AG08395 (cell line): ENCODE measurements at regions not wholly inside any gene's neighbourhood (a gene's known extent, or its start where the extent isn't known, plus 50 kb on each side); places are given as distances from the start of the nearest gene placed in this dataset.
"Not testable (repeated sequence)": the region's sequence is repeated elsewhere in the genome, so short reads cannot be mapped to it uniquely, and the experiment has no call there.

Source experiments
- DNase-seq: peaks from one replicate; pipeline ENCODE4 v3.0.0; 2012; ENCODE audit warnings: mixed read lengths, low spot score

DNA sequence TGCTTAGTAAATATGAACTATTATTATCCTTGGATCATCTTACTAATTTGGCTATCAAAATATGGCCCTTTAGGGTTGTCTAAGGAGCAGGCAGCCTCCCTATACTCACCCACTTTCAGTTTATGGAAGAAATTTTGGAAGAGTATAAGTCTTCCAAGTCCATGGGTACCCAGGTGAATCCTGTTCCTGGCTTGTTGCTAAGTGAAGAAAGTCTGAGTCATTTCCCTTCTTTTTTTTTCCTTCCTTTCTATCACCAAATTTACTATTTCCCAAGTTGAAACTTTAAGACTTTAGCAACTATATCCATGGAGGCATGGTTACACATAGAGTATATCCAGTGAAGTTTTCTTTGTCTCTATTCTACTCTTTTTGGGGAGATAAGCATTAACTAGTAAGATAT, 184.0 kb upstream of the ACTBL2 start:
- DNase-seq = no peak

DNA sequence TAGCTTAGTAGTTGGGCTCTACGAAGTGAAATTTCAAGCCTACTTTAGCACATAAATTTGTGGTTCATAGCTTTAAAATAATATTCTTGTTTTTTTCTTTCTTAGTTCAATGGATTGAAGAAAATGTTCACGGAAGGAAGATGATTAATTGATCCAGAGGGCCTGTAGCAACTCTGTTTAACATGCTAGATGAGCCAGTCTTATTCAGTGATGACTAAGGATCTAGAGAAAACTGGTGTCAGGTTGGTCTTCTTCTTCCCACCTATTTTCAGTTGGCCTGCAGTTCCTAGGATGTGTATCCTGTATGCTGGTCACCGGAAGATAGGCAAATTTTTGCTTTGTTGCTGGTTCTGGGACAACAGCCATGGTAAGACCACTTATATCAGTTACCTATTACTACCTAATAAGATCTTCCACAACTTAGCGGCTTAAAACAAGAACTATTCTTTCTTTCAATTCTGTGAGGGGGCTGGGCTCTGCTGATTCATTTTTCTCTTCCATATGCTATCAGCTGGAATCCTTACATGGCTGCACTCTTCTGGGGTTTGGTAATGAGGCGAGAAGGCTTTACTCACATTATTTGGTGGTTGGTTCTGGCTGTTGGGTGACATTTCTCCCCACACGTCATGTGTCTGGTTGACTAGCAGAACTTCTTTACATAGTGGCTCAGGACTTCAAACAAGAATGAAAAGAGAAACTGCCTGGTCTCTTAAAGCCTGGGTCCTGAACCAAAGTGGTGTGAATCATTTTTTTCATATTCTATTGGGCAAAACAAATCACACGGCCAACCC, 182.7 kb upstream of the ACTBL2 start:
- no peak for DNase-seq

DNA sequence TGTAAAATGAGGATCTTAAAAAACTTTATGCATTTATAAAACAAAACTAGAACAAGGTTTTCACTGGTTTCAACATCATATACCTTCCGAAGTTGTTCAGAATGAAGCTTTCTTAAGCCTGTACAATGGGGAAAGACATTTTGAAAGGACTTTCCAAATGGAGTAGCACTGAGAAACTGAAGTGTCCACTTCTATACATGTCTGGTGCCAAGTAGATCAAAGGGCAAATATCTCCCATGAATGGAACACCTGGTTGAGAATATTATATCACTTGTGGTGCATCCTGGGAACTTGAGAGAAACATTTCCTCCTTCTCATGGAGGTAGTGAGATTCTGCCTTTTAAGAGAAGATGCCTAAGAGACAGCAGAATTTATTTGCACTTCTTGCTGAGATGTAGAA, 182.1 kb upstream of the ACTBL2 start:
- DNase-seq = no peak

DNA sequence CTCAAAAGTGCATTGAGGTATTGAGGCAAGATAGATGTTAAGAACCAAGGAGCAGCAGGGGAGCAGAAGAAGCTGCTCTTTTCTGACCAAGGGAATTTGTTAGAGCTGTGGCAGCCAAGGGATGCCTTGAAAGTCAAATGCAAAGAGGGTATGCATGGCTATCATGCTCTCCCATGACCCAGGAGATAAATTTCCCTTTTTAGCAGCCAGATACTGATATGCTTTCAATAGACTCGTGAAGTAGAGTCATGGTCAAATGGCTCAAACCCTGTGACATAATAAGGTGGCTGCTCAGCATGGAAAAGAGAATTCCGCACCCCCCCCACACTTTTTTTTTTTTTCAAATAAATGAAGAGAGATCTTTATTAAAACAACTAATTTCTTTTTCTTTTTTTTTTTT, 180.9 kb upstream of the ACTBL2 start:
- no peak for DNase-seq

DNA sequence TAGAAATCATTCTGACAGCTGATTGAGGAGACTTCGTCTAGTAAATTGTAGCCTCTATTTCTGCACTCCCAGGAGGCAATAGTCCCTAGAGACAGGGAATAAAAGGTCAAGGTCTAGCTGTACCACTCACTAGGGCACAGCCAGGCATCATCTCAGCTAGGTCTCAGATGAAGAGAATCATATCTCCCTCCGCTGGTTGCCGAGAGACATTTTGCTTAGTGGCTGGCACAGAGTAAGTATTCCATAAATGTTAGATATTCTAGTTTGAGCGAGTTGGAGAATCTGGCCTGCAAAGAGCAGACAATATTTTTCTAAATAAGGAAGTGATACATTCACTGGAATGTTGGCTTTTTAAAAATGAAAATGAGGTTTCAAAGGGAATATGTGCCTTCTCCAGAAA, 180.4 kb upstream of the ACTBL2 start:
- DNase-seq = no peak

DNA sequence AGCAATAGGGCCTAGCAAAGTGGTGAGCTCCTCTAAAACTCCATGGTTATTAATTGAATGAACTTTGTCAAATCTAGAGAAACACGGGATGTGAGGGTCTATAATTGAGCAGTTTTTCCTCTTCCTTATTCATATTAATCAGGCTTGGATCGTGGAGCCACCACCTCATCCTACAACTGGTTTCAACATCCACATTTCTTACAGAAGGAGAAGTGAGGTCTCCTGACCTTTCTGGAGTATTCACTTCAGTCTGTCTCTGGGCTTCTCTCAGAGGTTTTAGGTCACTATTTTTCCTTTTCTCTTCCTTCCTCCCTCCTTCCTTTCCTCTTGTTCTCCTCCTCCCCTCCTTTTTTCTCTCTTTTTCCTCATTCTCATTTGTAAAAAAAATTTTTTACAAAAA, 177.3 kb upstream of the ACTBL2 start:
- DNase-seq = no peak

DNA sequence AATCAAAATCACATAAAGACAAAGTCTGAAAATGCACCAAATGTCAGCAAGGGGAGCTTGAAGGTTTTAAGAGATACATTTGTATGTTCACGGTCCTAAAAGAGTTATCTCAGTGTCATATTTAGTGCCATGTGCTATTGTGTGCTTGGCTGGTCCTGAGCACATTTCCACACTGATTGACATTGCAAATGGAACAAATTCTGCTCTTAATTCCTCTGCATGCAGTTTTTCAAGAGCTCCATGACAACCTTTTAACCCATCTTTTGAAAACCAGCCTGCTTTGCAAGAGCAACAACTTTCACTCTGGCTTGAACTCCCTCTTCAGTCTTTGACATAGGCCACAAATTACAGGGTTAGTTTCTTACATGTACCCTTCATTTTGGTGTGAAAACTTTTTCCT, 175.4 kb upstream of the ACTBL2 start:
- no peak for DNase-seq

DNA sequence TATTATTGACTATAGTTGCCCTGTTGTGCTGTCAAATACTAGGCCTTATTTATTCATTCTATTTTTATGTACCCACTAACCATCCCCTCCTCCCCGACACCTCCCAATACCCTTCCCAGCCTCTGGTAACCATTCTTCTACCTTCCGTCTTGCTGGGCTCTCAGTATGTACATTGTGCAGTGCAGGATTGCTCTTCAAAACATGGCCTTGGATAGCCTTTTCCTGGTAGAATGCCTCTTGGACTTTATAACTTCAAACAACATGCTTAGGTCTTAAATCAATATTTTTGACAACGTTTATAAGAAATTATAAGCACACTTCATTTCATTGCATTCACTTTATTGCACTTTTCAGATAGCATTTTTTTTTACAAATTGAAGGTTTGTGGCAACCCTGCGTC, 172.6 kb upstream of the ACTBL2 start:
- DNase-seq = no peak

DNA sequence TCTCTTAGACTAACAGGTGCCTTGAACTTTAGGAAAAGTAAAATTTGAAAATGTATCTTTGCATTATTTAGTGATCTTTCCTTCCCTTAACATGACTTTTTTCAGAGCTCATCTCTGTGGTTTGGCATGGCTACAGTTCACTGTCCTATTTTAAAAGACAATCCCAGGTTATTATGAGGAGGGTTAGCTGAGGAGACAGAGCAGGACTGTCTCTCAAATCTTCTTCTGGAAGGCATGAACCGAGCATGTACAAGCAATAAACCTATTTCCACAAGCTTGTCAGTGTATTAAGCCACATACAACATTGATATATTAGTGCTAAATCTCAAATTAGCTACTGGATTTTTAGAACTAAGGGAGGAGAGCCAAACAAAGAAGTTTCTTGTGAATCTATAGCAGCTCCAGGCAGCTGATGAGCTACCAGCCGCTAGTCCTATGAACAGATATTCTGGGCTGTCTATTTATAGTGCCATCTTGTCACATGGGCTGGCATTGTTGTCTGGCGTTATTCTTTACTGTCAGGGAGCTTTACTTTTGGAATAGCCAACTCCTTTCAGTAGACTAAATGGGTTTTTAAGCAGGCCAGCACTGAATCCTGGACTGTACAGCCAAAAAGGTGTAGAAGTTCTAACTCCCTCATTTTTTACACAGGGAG, 171.2 kb upstream of the ACTBL2 start:
- DNase-seq = no peak

DNA sequence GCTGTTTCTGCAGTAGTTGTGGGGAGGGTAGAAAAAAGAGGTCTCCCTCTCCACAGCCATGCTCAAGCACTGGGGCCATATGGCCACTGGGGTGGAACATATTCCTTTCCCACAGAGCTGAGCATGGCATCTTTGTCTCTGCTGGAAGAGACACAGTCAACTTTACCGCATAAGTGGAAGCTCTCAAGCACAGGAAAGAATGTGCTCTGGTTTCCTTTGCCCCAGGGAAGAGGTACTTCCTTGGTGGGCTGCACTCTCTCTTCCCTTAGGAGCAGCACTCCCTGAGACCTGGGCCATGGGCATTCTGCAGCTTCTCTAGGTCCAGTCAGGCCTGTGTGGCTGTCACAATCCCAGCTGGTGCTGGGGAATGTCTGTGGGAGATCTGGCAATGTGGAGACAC, 168.5 kb upstream of the ACTBL2 start:
- no peak for DNase-seq

DNA sequence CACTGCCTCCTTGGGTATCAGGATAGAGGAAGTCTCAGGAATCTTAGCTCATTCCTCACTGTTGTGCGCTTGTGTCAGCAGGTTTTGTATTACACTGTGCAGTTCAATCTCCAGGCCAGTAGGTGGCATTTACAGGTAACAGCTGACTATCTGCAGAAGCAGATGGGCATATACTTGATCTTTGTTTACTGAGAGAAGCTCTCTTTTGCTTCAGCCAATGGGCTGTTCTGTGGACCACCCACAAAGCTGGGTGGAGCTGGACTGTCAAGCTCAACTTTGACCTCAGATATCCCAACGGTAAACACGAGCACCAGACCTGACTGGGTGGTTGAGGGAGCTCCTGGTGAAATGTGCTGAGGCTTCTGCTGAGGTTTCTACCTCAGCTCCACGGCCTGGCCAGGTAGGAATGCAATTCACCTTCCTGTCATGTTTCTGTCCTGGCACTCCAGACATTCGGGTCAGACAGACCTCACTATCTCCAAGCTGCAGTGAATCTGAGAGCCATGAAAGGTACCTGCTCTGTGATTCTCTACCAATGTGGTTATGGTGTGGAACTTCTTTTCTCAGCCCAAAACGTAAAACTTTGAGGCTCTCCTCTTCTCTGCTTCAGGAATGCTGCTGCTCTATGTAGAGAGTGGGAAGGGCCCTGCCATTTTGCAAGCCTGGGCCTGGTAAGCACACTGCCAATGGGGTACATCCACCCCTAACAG, 167.9 kb upstream of the ACTBL2 start:
- DNase-seq = peak; percentile 56

DNA sequence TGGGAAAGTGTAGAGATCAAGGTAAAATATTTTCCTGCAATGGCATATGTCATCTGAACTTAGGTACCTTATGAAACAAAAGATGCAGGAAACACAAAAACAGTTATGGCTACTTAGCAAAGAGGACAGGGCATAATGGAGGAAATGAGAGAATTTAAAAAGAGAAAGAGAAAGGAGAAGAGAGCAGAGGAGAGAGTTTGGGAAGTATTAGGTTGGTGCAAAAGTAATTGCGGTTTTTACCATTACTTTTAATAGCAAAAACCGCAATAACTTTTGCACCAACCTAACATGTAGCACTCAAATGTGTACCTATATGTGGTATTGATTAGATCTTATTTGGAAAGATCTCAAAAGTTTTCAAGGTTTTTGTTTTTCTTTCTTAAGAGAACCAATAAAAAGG, 160.1 kb upstream of the ACTBL2 start:
- no peak for DNase-seq

DNA sequence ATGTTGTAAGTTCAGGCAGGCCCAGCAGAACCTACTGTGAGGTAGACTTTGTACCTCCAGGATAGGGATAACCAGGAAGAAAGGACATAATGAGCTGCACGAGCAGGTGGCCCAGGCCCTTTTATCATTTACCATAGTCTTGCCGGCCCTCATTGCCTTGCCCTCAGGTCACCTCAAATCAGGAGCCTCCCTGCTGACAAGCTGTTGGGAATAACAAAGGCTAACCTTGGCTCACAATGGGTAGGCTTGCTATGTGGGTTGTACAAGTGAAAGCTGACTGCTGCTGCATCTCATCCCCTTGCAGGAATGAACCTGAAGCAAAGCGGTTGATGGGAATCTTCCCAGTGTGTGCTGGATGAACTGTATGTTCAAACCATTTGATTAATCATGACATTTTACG, 159.5 kb upstream of the ACTBL2 start:
- DNase-seq = no peak

DNA sequence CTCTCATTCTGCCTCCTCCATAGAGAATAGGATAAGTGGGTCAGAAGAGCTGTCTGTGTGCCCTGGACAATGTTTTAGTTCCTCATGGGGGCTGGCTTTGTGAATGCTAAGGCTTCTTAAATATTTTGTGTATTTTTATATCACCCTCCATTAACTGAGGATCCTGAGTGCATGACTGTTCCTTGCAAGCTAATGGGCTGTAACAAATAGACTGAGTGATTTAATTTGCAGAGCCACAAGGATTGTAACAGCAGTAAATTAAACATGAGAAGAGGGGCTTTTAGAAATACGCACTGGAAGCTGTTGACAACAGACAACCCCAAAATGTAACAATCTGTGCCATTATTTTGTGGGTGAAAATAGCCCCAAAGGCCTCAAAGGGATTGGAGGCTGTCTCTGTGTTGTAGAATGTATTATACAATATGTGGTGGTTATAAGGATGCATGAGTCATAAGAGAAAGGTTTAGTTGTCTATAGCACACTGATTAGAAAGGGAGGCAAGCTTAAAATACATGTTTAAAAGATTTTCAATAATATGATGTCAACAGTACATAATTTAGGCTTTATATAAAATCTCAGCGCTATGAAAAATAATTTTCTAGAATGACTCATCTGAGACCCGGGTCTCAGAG, 152.7 kb upstream of the ACTBL2 start:
- DNase-seq = no peak

DNA sequence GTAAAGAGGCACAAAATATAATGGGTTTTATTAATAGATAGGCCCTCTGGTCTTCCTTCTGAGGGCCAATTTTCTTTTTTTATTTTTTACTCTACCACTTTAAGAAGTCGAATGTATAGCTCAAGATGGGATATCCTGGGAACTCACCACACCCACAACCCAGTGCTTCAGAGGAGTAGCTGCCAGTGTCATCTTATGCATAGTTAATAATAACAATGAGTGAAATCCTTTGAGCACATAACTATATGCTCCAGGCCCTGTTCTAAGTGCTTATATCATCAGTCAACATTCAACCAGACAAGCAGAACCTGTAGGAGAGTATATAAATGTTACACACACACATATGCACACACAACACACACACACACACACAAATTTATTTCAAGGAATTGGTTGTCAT, 150.3 kb upstream of the ACTBL2 start:
- no peak for DNase-seq

DNA sequence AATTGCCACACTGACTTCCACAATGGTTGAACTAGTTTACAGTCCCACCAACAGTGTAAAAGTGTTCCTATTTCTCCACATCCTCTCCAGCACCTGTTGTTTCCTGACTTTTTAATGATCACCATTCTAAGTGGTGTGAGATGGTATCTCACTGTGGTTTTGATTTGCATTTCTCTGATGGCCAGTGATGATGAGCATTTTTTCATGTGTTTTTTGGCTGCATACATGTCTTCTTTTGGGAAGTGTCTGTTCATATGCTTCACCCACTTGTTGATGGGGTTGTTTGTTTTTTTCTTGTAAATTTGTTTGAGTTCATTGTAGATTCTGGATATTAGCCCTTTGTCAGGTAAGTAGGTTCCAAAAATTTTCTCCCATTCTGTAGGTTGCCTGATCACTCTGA, 148.5 kb upstream of the ACTBL2 start:
- not testable (repeated sequence) for DNase-seq

DNA sequence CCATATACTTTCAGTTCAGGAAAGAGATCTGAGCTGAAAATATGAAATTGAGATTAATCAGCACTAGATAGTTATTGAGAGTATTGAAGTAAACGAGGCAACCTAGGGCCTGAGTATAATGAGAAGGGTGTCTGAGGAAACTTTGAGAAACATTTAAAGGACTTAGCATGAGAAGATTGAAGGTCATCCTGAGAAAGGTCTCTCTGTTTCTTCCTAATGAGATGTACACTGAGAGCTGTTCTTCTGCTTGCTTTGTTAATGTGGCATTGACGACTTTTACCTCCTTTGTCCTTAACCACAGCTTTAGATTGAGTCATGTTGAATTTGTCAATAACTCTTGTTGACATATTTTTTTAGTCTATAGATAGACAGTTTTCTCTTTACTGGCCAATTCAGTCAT, 145.1 kb upstream of the ACTBL2 start:
- DNase-seq = no peak

DNA sequence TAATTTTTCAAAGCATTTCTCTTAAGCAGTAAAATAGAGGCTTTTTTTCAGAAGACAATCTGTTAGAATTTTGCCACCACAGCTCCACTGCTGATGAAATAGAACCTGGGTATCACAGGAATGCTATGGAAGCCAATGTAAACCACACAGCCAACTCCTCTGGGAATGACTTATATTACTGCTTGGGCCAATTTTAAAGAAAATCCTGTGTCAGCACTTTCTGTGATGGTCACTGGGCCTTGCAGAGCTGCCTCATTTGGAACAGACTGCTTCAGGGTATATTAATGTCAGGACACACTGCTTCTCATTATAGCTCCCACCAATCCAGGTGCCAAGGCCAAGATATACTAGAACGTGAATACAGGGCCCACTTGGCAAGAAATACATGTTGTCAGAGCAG, 144.1 kb upstream of the ACTBL2 start:
- DNase-seq = no peak

DNA sequence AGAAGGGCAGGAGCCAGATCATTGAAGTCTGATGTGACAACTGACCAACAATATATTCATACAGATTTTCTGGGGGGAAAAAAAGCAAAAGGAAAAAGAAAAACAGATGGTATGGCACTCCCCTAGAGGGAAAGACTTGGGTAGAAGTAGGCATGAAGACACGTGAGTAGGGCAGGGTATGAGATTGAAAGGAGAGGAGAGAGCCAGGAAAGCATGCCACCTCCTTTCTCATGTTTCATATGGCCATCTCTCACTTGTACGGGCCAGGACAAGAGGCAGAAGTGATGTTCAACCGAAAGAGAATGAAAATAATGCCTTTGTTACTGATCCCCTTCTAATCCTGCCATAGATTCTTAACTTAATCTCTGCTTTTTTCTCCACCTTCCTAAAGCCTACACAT, 139.0 kb upstream of the ACTBL2 start:
- no peak for DNase-seq

DNA sequence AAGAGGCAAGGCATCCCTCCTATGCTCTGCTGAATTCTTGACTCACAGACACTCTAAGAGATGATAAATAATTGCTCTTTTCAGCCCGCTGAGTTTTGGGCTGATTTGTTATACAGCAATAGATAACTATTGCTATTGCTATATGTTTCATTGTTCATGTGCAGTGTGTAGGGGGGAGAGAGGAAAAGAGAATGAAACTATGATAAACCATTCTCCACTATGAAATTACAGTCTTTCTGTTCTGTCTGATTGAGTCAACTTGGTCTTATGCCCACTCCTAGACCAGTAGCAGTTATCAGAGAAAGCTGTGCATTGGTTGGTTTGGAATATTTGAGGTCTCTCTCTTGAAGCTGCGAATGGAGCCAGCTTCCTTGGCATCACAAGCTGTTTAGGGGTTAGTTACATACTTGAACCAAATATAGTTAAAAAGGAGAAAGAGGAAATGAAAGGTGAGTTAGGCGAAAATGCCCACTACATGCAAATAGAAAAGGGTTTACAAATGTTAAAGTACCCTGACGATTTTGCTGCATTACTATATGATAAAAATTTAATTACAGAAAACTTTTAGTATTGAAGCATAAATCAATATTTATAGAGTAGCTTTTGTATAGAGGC, 136.3 kb upstream of the ACTBL2 start:
- DNase-seq = no peak

DNA sequence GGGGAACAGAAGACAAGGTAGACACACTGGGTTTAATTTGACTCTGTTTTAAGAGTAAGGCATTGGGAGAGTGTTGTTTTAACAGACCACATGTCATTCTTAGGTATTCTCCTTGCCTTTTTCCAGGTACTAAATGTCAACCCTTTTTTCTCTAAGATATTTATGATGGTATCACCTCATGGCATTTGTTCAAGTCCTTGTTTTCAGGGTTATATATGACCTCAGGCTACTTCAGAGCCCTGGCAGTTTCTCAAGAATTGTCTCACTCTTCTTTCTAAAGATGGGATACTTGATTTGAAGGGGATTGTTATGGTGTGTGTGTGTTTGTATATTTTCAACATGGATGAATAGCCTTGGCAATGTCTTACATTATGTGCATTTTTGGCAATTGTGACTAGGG, 131.1 kb upstream of the ACTBL2 start:
- no peak for DNase-seq

DNA sequence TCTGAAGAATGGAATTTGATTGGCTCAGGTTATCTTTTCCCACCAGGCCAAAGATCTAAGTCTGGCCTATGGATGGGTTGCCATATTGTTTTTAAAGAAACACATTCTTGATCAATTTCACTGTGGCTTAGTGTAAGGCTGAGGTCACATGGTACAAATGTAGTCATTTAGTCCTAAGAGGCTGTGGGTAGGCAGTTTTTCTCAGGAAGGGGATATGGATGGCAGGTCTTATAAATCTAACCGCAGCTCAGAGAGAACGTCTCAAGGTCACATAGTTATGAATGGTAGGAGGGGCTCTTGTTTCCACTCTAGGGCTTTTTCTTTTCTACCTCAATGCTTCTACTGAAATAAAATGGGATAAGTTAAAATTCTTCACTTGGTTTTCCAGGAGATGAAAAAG, 128.6 kb upstream of the ACTBL2 start:
- DNase-seq = no peak
